Right kidney (tissue), 1 donor: ENCODE measurements at regions not wholly inside any gene's neighbourhood (a gene's known extent, or its start where the extent isn't known, plus 50 kb on each side); places are given as distances from the start of the nearest gene placed in this dataset.
"Not testable (repeated sequence)": the region's sequence is repeated elsewhere in the genome, so short reads cannot be mapped to it uniquely, and the experiment has no call there.

ENCODE experiments used
- DNase-seq: peaks from one replicate; pipeline ENCODE4 v3.0.0-alpha.2; 2016

- DNase-seq: no peak
Measured at GRCh38 chr2:103169861-103170260, 408.0 kb downstream of the TMEM182 start.

DNA sequence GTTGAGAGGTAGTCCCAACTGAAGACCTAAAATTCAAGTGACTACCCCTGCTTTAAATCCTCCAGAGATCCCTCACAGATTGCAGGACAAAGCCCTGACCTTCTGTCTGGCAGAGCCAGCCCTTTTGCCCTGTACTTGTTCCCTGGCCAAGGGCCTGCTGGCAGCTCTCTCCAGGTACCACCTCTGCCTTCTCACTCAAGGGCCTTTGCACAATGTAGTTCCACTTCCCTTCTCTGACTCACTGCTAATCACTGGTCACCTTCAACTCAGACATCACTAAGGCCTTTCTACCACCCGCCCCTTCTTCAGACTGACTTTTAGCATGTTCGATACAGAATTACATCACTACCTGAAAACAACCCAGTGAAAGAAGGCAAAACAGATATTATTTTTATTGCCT is 411.0 kb downstream of the TMEM182 start:
- no peak for DNase-seq

- DNase-seq: no peak
Measured at GRCh38 chr2:103174711-103175110, 412.9 kb downstream of the TMEM182 start.

DNA sequence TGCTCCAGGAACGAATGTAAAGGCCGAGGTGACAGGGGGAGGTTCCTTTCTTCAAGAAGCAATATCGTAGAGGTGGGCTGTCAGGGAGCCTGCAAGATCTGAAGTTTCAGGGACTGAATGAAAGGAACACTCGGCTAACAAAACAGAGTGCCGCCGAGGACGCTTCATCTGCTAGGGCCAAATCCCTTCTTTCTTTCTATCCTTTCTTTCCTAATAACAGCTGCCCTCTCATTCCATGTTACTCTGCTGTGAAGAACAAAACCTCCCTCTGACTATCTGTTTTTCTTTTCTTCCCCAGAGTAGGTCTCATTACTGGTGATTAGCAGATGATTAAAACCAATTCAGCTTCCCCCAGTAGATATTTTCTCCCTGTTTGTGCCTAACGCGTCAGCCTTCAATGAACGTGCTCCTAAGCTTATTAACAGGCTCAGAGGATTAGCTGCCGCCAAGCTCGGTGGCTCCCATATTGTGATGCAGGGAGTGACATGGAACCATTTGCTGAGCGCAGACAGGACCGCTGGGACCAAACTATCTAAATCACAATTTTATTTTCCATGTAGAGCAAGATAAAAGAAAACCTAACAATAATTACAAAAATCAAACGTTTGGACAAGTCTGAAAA is 414.6 kb downstream of the TMEM182 start:
- no peak for DNase-seq

DNA sequence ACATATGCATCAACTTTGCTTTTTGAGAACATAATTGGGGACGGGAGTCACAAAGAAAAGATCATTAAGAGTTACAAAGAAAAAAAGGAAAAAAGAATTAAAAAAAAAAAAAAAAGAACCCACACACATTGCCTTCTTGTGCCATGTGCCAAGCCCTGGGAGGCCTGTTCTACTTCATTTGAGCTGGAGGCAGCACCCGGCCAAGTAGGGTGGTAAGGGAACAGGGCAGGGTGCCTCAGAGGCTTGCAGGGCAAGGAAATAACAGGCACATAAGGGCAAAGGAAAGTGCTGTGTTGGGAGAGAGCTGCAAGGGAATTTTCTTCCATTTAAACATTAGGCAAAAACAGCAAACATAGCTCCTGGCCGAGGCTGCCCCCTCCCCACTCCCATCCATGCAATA is 418.0 kb downstream of the TMEM182 start:
- DNase-seq: no peak

DNA sequence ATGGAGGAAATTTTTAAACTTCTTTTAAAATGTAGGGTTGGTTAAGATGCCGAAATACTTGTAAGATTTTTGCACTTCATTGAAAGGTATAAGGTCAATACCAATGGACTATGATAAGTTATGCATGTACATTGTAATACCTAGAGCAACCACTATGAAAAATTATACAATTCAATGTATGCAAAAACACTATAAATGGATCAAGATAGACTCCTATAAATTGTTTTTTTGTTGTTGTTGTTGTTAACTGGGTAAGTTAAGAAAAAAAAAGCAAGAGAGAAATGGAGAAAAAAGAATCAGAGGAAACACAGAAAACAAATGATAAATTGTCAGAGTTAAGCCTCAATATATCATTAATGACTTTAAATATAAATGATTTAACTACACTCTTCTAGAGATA is 421.2 kb downstream of the TMEM182 start:
- no peak for DNase-seq

DNA sequence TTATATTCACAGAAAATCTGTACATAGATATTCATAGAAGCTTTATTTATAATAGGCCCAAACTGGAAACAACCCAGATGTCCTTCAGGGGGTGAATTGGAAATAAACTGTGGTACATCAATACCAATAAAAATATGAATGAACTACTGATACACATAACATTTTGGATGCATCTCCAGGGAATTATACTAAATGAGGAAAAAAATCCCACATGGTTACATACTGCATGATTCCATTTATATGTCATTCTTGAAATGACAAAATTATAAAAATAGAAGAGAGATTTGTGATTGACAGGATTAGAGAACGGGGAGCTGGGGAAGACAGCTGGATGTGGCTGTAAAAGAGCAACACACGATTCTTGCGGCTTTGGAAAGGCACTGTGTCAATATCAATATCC is 435.0 kb downstream of the TMEM182 start:
- no peak for DNase-seq

- DNase-seq: not testable (repeated sequence)
Measured at GRCh38 chr2:103200774-103201173, 438.9 kb downstream of the TMEM182 start.

GRCh38 chr2:103208916-103209315 is 447.1 kb downstream of the TMEM182 start:
- DNase-seq: no peak

GRCh38 chr2:103213028-103213542 is 451.3 kb downstream of the TMEM182 start:
- no peak for DNase-seq

DNA sequence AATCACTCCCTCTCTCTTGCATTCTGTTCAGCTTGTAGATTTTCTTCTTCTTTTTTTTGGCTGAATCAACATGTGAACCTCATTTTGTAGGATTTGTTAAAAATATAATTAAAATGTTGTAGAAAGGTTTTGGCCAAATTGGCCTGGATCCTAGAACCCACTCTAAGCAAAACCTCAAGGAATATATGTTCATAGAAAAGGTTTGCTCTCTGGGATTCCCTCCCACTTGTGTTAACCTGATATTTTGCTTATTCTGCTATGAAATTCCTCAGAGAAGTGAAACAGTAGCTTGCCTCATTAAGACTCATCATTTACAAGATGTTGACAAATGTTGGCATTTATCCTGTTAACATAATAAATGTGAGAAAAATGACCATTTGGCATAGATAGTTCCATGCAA is 456.7 kb downstream of the TMEM182 start:
- DNase-seq: no peak

- no peak for DNase-seq
Measured at GRCh38 chr2:103219398-103219797, 457.6 kb downstream of the TMEM182 start.

GRCh38 chr2:103222969-103223368 is 461.1 kb downstream of the TMEM182 start:
- no peak for DNase-seq

DNA sequence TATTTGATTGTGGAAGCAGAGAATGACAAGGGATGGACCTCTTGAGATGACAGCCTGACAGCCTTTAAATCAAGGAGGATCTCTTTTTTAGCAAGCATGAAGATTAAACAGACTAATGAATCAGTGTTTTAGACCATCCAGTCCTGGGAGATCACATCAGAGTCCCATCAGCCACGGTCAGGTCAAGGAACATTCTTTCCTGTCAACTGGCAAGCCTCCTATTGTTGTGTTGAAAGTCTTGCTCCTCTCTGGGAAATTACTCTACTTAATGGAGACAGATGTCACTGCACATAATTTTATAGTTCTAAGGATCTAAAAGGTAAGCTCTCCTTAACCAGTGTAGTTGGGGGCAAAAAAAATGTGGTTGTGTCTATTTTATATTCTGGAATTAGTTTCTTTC is 469.0 kb downstream of the TMEM182 start:
- no peak for DNase-seq

DNA sequence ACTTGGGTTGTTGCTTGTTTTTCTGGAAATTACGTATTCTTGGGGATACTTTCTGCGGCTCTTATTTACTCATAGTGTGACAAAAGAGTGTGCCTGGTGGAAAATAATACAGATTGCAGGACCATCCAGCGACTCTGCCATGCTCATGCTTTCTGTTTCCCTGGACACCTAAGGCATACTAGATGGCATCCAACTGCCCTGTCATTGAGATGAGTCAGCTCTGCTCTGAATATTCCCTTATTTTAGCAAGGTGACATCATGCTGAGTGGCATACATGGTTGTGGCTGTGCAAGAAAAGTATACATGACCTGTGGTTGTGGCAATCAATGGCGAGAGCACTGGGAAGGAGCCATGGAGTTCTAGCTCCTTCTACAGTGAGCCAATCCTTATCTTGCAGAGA is 471.0 kb downstream of the TMEM182 start:
- no peak for DNase-seq

GRCh38 chr2:103233691-103234090 is 471.9 kb downstream of the TMEM182 start:
- no peak for DNase-seq

- no peak for DNase-seq
Measured at GRCh38 chr2:103235283-103235682, 473.5 kb downstream of the TMEM182 start.

DNA sequence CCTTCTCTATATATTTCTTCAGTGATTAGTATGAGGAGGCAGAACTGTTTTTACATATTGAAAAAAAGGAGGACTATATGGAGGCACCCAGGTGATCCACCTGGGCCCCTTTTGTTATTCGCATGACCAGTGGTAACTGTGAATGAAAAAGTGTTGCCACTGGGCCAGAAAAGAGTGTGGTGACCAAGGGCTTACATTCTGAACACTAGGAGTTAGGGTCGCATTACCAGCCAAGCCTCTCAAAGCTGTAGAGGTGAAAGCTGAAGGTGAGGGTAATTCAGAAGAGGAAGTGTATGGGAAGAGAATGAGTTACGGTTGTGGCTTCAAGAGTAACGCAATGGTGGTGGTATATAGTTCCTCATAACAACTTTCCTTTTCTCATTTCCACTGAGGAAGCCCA is 487.6 kb downstream of the TMEM182 start:
- no peak for DNase-seq

GRCh38 chr2:103252781-103253180 is 490.9 kb downstream of the TMEM182 start:
- DNase-seq: no peak

GRCh38 chr2:103254611-103255010 is 492.8 kb downstream of the TMEM182 start:
- no peak for DNase-seq

GRCh38 chr2:103264058-103264768 is 502.4 kb downstream of the TMEM182 start:
- no peak for DNase-seq

DNA sequence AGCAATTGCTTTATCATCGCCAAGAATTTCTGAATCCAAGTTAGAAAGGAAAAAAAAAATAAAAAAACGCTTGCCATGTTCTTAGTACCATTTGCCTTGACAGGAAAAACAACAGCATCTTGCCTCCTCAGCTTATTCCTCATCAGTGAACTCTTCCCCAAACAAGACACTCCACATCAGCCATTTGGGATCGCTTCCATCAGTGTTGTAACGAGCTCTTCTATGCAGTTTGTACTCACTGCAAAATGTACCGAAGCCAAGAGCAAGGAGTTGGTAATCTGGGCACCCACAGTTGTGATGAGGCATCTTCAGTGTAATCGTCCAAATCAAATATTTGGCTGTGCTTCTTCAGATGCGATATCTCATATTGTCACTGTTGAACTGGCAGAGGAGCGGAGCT is 503.7 kb downstream of the TMEM182 start:
- DNase-seq: no peak

DNA sequence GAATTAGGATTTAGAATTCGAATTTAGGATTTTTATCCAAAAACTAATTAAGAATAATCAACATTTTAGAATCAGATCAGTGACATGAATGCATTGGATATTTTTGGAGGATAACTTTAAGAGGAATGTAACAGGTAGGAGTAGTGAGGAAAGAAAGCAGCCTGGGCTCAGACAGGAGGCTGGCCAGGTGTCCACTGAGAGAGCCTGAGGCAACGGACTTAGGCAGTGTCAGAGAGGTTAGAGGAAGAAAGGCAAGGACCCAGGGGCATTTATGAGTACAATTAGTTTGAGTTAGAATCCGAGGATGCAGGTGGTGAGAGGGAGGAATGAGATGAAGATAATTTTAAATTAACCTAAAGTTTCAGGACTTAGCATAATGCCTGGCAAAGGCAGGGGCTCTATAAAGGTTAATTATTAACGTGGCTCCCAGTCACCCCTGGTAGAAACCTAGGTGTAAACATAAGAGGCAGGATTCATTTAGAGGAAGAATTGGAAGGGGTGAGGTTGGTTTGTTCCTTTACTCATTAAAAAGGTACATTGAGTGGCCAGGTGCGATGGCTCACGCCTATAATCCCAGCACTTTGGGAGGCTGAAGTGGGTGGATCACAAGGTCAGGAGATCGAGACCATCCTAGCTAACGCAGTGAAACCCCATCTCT is 507.1 kb downstream of the TMEM182 start:
- DNase-seq: no peak

GRCh38 chr2:103276869-103277268 is 515.0 kb downstream of the TMEM182 start:
- no peak for DNase-seq
